ACHN (cell line): ENCODE measurements at regions not wholly inside any gene's neighbourhood (a gene's known extent, or its start where the extent isn't known, plus 50 kb on each side); places are given as distances from the start of the nearest gene placed in this dataset.

Experiments used
- DNase-seq: peaks from one replicate; pipeline ENCODE4 v3.0.0-alpha.2; 2015
- in situ Hi-C: cut with HindIII; loops from 2 replicates; pipeline ENCODE4 v1.10.0; 2017; ENCODE audit warnings: low sequenced_read_pairs, low pct_ligation_motif_present, low pct_unique_long_range_greater_than_20kb

DNA sequence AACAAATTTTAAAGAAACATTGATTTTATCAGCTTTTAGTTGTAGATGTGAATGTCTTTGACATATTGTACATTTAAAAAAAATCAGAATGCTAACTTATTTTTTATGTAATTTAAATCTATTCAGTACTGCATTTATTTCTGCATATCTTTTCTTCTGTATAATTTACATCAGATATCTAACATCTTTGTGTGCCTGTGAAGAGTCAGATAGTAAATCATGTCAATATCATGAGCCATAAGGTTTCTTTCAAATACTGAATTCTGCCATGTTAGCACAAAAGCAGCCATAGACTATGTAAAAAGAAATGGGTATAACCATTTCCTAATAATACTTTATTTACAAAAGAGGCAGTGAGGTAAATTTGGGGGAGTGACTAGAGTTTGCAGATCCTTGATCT lies 1829.2 kb downstream of the NCAM2 start:
- no peak for DNase-seq
- in situ Hi-C loops: no loop called here

DNA sequence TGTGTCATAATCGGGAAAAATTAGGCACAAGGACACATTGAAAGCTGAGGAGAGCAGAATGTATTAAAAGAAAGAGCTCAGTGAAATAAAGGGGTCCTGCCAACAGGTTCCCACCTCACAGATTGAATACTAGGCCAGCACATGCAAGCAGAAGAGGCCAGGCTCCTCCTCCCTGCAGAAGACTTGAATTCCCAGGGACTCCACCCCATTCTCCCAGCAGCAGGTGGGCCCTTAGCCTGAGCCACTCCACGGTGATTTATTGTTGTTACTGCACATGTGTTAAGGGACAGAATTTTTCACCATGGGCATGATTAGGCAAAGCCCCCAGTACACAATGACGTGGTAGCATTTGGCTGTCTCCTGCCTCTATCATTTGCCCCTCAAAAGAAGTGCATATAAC lies 1844.7 kb downstream of the NCAM2 start:
- DNase-seq: no peak
- in situ Hi-C loops: no loop called here

DNA sequence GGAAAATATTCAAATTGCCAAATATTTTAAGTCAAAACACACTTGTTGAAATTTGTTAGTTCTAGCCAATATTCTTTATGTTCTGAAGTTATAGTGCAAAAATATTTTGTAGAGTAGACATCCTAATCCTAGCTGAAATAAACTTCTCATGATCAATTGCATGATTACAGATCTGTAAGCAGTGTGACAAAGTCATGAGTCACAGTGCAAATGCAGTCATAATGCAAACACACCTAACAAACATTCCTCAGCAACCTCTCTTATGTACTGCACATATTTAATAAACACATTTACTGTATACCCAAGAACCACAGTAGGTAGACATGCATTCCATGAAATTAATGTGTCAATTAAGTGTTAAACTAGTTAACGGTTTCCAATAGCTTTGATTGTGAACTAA lies 1857.4 kb downstream of the NCAM2 start:
- DNase-seq: no peak
- in situ Hi-C loops: no loop called here

GRCh38 chr21:22871692-22872091 lies 1873.5 kb downstream of the NCAM2 start:
- no peak for DNase-seq
- in situ Hi-C loops: no loop called here

GRCh38 chr21:22880573-22880972 lies 1882.4 kb downstream of the NCAM2 start:
- peak; percentile 21 for DNase-seq

DNA sequence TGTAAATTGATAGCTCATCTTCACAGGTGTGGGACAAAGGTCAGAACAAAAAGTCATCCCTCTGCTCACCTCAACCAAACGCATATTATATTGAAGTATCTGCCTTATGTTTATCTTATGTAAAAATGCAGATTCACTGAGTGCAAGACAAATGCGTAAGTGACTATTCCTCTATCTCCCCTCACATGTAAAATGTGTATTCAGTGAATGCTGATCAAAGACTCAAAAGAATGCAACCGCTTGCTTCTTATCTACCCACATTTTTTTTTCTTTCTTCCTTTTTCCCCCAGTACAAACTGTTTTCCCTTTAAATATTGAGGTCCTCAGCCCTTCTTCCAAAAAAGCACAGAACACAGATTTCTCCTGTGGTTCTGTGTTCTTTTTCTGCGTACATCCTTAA lies 1882.9 kb downstream of the NCAM2 start:
- in situ Hi-C loops: no loop called here
- DNase-seq: no peak

More at GRCh38 chr21:22880573-22880972, 1882.4 kb downstream of the NCAM2 start:
- in situ Hi-C loops: no loop called here

DNA sequence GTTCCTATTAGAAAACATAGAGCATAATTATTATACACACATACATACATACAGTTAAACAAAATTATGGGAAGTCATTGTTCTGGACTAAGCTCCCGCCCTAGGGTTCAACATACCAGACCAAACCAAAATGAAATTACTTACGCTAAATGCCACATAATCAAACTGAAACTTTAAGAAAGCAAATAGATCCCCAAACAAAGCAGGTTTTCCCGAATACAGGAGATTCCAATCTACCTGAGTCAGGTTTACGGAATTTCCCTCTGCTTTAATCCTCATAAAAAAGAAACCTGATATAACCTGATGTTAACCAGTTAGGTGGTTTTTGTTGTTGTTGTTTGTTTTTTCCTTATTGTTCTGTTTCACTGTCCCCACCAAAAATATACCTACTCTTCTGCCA lies 1886.9 kb downstream of the NCAM2 start:
- in situ Hi-C loops: no loop called here
- peak; percentile 10 for DNase-seq

GRCh38 chr21:22885614-22886013 lies 1887.4 kb downstream of the NCAM2 start:
- DNase-seq: peak; percentile 10

DNA sequence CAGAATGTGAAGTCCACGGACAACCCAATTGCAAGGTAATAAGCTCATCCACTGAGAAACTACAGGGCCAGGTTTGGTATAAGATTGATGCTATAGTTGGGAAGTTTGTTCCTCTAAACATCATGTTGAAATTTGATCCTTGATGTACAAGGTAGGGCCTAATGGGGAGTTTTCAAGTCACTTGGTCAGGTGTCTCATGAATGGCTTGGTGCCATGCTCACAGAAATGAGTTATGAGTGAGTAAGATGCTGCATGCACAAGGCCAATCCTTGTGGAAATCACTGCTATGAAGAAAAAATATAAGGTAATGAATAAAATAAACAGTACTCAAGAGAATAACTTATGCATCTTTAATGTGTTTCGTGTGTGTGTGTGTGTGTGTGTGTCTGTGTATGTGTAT lies 1891.2 kb downstream of the NCAM2 start:
- no peak for DNase-seq

More at GRCh38 chr21:22885614-22886013, 1887.4 kb downstream of the NCAM2 start:
- in situ Hi-C loops: no loop called here

GRCh38 chr21:22890656-22891055 lies 1892.4 kb downstream of the NCAM2 start:
- in situ Hi-C loops: no loop called here
- DNase-seq: no peak

More for the DNA sequence above, 1891.2 kb downstream of the NCAM2 start:
- in situ Hi-C loops: no loop called here

DNA sequence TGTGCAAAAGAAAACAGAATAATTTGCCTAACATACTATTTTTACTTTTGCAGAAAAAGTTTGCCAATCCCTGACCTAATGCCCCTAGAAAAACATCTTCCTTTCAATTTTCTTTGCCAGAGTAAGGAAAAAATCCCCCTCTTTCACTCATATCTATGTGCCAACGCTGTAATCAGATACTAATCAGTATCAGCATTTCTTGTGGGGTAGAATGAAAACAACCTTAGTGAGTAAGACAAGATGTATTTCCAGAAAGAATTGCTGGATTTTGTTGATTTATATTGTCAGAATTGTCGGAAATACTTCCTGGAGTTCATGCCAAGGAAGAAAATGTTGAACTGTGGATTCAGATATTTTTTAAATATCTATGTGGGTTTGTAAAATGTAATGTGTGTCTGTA lies 1893.8 kb downstream of the NCAM2 start:
- DNase-seq: no peak
- in situ Hi-C loops: no loop called here

- in situ Hi-C loops: no loop called here
- DNase-seq: no peak
These were observed 1894.5 kb downstream of the NCAM2 start for GRCh38 chr21:22892740-22893139.

DNA sequence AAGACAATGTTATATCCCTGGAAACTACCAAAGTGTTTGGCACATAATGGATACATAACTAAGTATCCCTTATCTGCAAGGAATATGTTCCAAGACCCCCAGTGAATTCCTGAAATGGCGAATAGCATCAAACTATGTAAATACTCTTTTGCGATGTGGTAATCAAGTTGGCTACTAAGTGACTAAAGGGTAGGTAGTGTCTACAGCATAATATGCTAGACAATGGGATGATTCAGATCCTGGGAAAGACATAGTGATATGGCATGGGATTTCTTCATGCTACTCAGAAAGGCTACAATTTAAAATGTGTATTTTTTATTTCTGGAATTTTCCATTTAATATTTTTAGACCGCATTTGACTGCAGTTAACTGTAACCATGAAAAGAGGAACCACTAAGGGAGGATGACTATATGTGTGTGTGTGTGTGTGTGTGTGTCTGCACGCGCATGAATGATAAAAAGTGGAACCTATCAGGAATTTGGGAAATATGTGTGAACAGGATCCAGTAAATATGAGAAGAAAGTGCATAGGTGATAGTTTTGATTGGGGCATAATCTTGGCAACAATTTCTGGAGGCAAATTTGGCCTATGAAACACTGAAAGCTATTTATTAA lies 1899.9 kb downstream of the NCAM2 start:
- DNase-seq: no peak
- in situ Hi-C loops: no loop called here

- in situ Hi-C loops: no loop called here
- DNase-seq: no peak
These were observed 1902.3 kb downstream of the NCAM2 start for GRCh38 chr21:22900490-22900889.

- no peak for DNase-seq
- in situ Hi-C loops: no loop called here
These were observed 1905.6 kb downstream of the NCAM2 start for GRCh38 chr21:22903851-22904250.

- in situ Hi-C loops: no loop called here
- DNase-seq: no peak
These were observed 1906.2 kb downstream of the NCAM2 start for GRCh38 chr21:22904385-22904784.

DNA sequence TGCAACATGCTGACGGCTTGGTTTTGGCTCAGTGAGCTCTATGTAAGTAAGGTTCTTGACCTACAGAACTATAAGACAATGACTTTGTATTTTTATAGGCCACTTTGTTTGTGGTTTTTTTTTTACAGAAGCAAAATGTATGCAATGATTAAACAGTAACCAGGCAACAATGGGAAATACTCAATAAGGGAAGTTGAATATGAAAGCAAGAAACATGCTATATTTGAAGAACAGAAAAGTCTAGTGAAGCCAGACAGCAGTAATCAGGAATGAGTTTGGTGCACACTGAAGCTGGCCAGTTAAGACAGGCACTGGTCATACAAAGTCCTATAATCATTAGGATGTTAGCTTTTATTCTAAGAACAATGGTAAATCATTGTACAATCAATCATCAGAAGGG lies 1926.8 kb downstream of the NCAM2 start:
- in situ Hi-C loops: no loop called here
- DNase-seq: no peak

DNA sequence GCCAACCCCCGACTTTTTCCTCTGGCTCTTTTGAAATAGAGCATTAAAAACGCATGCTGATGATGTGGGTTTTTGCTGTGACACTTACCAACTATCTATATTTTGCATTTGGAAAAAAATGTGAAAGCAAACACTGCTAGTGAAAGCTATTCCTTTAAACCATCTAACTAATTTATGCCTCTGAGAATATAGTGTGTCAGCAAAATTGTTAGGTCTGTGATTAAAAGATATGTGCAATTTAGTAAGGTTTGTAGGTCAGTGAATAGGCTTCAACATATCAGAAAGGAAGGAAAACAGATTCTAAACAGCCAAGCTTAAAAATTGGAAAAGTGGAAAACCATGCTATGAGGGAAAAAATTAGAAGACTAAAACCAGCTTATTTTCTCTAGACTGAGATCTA lies 1929.3 kb downstream of the NCAM2 start:
- in situ Hi-C loops: no loop called here
- DNase-seq: no peak

DNA sequence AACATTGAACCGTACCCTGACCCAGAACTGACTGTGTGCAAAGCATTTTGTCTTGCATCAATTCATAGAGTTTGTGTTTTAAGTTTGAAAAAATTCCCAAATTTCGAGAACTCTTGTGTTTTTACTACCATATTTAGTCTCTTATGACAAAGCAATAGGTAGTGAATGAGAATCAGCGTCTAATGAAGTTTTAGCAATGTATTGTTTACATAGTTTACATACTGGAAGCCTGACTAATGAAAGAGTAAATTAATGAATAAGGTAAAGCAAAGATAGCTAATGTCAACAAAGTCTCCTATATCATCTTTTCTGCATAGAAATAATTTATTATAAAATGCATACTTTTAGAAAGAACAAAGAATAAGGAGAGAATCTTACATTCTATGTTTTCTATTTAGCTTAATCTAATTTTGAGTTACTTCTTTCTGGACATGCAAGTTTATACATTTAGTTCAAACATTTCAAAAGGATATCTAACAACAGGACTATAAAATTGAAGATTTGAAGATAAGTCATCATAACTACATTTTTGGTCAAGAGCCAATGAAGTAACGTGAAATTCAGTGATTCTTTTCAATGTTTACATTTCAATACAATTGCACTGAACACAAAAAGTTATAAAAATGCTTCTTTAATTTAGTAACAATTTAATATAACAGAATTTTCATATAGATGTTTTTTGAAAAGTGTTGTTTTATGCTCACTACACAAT lies 1943.7 kb downstream of the NCAM2 start:
- in situ Hi-C loops: no loop called here

GRCh38 chr21:22955559-22955958 lies 1957.3 kb downstream of the NCAM2 start:
- DNase-seq: no peak
- in situ Hi-C loops: no loop called here

More for the DNA sequence above, 1943.7 kb downstream of the NCAM2 start:
- no peak for DNase-seq
